B cell (primary cell): ENCODE measurements at regions not wholly inside any gene's neighbourhood (a gene's known extent, or its start where the extent isn't known, plus 50 kb on each side); places are given as distances from the start of the nearest gene placed in this dataset.

Source experiments
- CTCF ChIP-seq: fragments of 200-600 bp; IDR thresholded peaks from one replicate; pipeline ENCODE4 v1.8.0; 2022; ENCODE audit warnings: antibody characterized with exemption, mild to moderate bottlenecking
- EZH2 ChIP-seq: IDR thresholded peaks from 2 replicates; pipeline ENCODE4 v1.6.1; 2012; ENCODE audit warnings: borderline replicate concordance, low read depth, mild to moderate bottlenecking, moderate library complexity, low read length; ENCODE audit not compliant: insufficient read depth, poor library complexity, severe bottlenecking

- TF ChIP-seq CTCF (no peak), EZH2 (no peak)
Observed at GRCh38 chr7:17679458-17679857, 260.8 kb downstream of the SNX13 start.
